Mucosa of descending colon (tissue), 3 donors: ENCODE measurements at regions not wholly inside any gene's neighbourhood (a gene's known extent, or its start where the extent isn't known, plus 50 kb on each side); places are given as distances from the start of the nearest gene placed in this dataset.

Experiments
- ATAC-seq: fragments of 200-7000 bp; cut with Tn5 transposase; one replicate; pipeline ENCODE4 v1.9.1; 2020; ENCODE audit warnings: mild to moderate bottlenecking, moderate library complexity
- DNase-seq, 3 donors: peaks; one replicate each; pipeline ENCODE4 v3.0.0-alpha.2; 2020
- H3K36me3 ChIP-seq: fragments of 200-600 bp; one replicate; pipeline ENCODE4 v1.8.0; 2021; ENCODE audit warnings: low read depth, mild to moderate bottlenecking
- H3K4me1 ChIP-seq: fragments of 200-600 bp; one replicate; pipeline ENCODE4 v1.8.0; 2021; ENCODE audit warnings: low read depth, mild to moderate bottlenecking
- H3K4me3 ChIP-seq: fragments of 200-600 bp; one replicate; pipeline ENCODE4 v1.8.0; 2021; ENCODE audit warnings: mild to moderate bottlenecking
- H3K9me3 ChIP-seq: fragments of 200-600 bp; one replicate; pipeline ENCODE4 v1.8.0; 2021; ENCODE audit warnings: mild to moderate bottlenecking
- intact Hi-C, 2 donors: fragments of 100-400 bp; cut with DNase I in 1 of 2; cut with micrococcal nuclease in 1 of 2; formaldehyde crosslinking; loops; one replicate each; pipeline versions ENCODE4 v1.11.0 to v1.11.1; 2022; cut with DNase I, micrococcal nuclease
- TF ChIP-seq, protein P1 (sequence below): fragments of 200-600 bp; IDR thresholded peaks from one replicate; pipeline ENCODE4 v1.8.0; 2022; ENCODE audit warnings: antibody characterized with exemption, mild to moderate bottlenecking
- donor health status: DM: no; HTN: no; CAD: no; lungs with moderate emphysema.
- donor health status: DM: no; HTN: no; CAD: no.
- donor health status: DM: no; HTN: yes; CAD: no.

- Histone ChIP-seq H3K36me3 (no peaks in the 10 kb centered on the region), H3K9me3 (no peaks in the 10 kb centered on the region), H3K4me3 (no peak overlapping the region), H3K4me1 (no peaks in the 10 kb centered on the region)
- TF ChIP-seq, protein P1, sequence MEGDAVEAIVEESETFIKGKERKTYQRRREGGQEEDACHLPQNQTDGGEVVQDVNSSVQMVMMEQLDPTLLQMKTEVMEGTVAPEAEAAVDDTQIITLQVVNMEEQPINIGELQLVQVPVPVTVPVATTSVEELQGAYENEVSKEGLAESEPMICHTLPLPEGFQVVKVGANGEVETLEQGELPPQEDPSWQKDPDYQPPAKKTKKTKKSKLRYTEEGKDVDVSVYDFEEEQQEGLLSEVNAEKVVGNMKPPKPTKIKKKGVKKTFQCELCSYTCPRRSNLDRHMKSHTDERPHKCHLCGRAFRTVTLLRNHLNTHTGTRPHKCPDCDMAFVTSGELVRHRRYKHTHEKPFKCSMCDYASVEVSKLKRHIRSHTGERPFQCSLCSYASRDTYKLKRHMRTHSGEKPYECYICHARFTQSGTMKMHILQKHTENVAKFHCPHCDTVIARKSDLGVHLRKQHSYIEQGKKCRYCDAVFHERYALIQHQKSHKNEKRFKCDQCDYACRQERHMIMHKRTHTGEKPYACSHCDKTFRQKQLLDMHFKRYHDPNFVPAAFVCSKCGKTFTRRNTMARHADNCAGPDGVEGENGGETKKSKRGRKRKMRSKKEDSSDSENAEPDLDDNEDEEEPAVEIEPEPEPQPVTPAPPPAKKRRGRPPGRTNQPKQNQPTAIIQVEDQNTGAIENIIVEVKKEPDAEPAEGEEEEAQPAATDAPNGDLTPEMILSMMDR, result no peak
- ATAC-seq (peak; percentile 42), DNase-seq (peak in 1 of 3 donors; percentile 49)
- intact Hi-C loops, result no loop called here
Measured at GRCh38 chr5:101390151-101390908, 487.2 kb upstream of the ST8SIA4 start.

DNA sequence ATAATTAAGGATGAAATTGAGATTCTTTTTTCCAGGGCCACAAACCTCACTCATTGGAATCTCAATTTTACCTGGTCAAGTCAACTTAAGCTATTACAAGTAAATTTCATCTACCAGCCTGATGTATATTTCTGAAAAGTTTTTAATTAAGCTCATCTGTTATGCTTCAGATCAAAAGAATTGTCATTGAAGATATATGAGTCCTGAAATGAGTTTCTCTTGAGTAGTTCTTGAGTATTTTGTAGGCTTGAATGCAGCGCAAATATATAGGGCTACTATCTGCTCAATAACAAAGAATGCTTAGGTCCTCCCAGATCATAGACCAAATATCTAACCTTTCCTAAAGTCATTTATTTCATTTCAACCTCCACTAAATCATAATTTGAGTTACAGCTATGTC is 482.2 kb upstream of the ST8SIA4 start:
- Histone ChIP-seq H3K4me3 (no peak overlapping the region), H3K36me3 (no peaks in the 10 kb centered on the region), H3K4me1 (no peaks in the 10 kb centered on the region), H3K9me3 (no peaks in the 10 kb centered on the region)
- DNase-seq (no peak), ATAC-seq (no peak)
- intact Hi-C loops, result no loop called here
- TF ChIP-seq, protein P1, result no peak

DNA sequence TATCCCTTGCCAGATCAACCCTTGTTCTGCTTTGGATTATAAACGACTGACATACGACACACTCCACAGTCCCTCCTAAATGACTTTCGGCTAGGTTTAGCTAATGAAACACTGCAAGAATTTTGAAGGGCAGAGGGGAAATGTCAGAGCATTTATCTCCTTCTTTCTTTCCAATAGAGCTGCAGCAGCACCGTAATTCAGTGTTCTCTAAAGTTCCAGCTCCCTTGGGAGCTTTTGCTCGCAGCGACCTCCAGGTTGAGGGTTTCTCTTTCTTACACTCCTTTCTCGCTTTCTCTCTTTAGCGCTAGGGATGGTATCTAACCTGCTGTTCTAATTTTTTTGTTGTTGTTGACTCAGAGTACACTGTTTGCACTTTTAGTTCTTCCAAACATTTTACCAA is 467.1 kb upstream of the ST8SIA4 start:
- intact Hi-C loops, result no loop called here
- no peak for DNase-seq
- H3K9me3 ChIP-seq, result no peaks in the 10 kb centered on the region
- no peaks in the 10 kb centered on the region for H3K36me3 ChIP-seq
- H3K4me3 ChIP-seq, result no peak overlapping the region
- H3K4me1 ChIP-seq, result no peaks in the 10 kb centered on the region
- ATAC-seq, result no peak
- TF ChIP-seq, protein P1, result no peak

DNA sequence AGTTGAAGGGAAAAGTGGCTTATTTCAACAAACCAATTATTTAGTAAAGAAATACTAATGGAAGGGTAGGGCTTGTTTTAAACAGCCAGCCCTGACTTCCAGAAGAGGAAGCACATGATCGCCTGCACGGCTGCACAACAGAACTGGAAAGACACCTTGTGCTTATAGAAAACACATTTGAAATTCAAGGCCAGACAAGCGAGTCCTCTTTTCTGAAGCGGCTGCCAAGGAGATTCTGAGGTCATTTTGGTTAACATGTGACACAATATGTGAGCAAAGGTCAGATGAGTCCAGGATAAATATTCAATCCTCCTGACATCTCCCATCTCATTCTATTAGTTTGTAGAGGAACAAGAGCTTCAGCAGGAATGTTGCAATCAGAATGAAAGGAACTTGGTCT is 461.4 kb upstream of the ST8SIA4 start:
- H3K4me3 ChIP-seq, result no peak overlapping the region
- no peaks in the 10 kb centered on the region for H3K4me1 ChIP-seq
- no peaks in the 10 kb centered on the region for H3K36me3 ChIP-seq
- DNase-seq, result no peak
- intact Hi-C loops, result no loop called here
- TF ChIP-seq, protein P1, result no peak
- no peak for ATAC-seq
- H3K9me3 ChIP-seq, result no peaks in the 10 kb centered on the region

- TF ChIP-seq, protein P1, result no peak
- H3K4me3 ChIP-seq, result no peak overlapping the region
- H3K36me3 ChIP-seq, result no peaks in the 10 kb centered on the region
- ATAC-seq, result no peak
- intact Hi-C loops, result no loop called here
- H3K9me3 ChIP-seq, result no peaks in the 10 kb centered on the region
- no peak for DNase-seq
- no peaks in the 10 kb centered on the region for H3K4me1 ChIP-seq
Measured at GRCh38 chr5:101362067-101362466, 459.0 kb upstream of the ST8SIA4 start.
